OCI-LY7 (cell line): ENCODE measurements at regions not wholly inside any gene's neighbourhood (a gene's known extent, or its start where the extent isn't known, plus 50 kb on each side); places are given as distances from the start of the nearest gene placed in this dataset.

ENCODE experiments used
- BruUV-seq: library from RNA; stranded (reverse); fragments of 400-500 nt; replicated peaks from 2 replicates; lab custom pipeline; 2021; lab: Mats Ljungman, UMichigan
- CTCF ChIA-PET: fragments of 300-600 bp; sonication (Branson Sonifier 250); formaldehyde crosslinking; loops from one replicate; lab custom pipeline; 2022; ENCODE audit warnings: antibody characterized with exemption; ENCODE audit not compliant: unreplicated experiment; lab: Charles Lee
- POLR2A ChIA-PET: fragments of 300-600 bp; sonication (Branson Sonifier 250); formaldehyde crosslinking; loops from one replicate; lab custom pipeline; 2022; ENCODE audit warnings: antibody characterized with exemption; lab: Charles Lee
- DNase-seq: peaks from one replicate; pipeline ENCODE4 v3.0.0-alpha.2; 2015; ENCODE audit warnings: low spot score
- H2AFZ ChIP-seq: fragments of 200-600 bp; sonication (generic), shearing (Covaris generic); 2 replicates; pipeline ENCODE4 v1.6.1; 2014; ENCODE audit warnings: mild to moderate bottlenecking, antibody characterized with exemption, low read length, moderate library complexity
- H3K27ac ChIP-seq: fragments of 200-600 bp; sonication (generic); 2 replicates; pipeline ENCODE4 v1.5.1; 2014; ENCODE audit warnings: mixed run types, low read depth, mild to moderate bottlenecking, moderate library complexity, low read length, inconsistent platforms; ENCODE audit not compliant: poor library complexity, severe bottlenecking
- H3K36me3 ChIP-seq: fragments of 200-600 bp; sonication (generic); 2 replicates; pipeline ENCODE4 v1.6.1; 2014; ENCODE audit warnings: mild to moderate bottlenecking, antibody characterized with exemption, low read length, moderate library complexity, mixed read lengths; ENCODE audit not compliant: insufficient read depth
- H3K4me1 ChIP-seq: fragments of 200-600 bp; sonication (generic); 2 replicates; pipeline ENCODE4 v1.5.1; 2014; ENCODE audit warnings: mild to moderate bottlenecking, low read length; ENCODE audit not compliant: insufficient read depth, poor library complexity, severe bottlenecking
- H3K4me2 ChIP-seq: fragments of 200-600 bp; sonication (generic); 2 replicates; pipeline ENCODE4 v1.6.1; 2014; ENCODE audit warnings: mild to moderate bottlenecking, low read length
- H3K4me3 ChIP-seq: fragments of 200-600 bp; sonication (generic); 2 replicates; pipeline ENCODE4 v1.5.1; 2014; ENCODE audit warnings: mild to moderate bottlenecking, low read depth, low read length; ENCODE audit not compliant: poor library complexity, severe bottlenecking
- H3K79me2 ChIP-seq: fragments of 200-600 bp; sonication (generic); 2 replicates; pipeline ENCODE4 v1.6.1; 2016; ENCODE audit warnings: low read depth, mild to moderate bottlenecking, low read length, moderate library complexity, mixed read lengths; ENCODE audit not compliant: insufficient read depth
- H3K9me2 ChIP-seq: fragments of 200-600 bp; sonication (generic); 2 replicates; pipeline ENCODE4 v1.6.1; 2016; ENCODE audit warnings: mild to moderate bottlenecking, low read length, mixed read lengths; ENCODE audit not compliant: insufficient read depth
- H3K9me3 ChIP-seq: fragments of 200-600 bp; sonication (generic); 2 replicates; pipeline ENCODE4 v1.6.1; 2014; ENCODE audit warnings: mild to moderate bottlenecking, mixed run types, low read length, mixed read lengths
- H4K20me1 ChIP-seq: fragments of 200-600 bp; sonication (generic); 2 replicates; pipeline ENCODE4 v1.6.1; 2014; ENCODE audit warnings: mild to moderate bottlenecking, antibody characterized with exemption, low read length, moderate library complexity, mixed read lengths; ENCODE audit not compliant: insufficient read depth
- EZH2phosphoT487 ChIP-seq: fragments of 200-600 bp; sonication (generic); IDR thresholded peaks from 2 replicates; pipeline ENCODE4 v1.6.1; 2018; ENCODE audit warnings: low read depth, borderline replicate concordance, mild to moderate bottlenecking, mixed run types, antibody characterized with exemption, low read length, moderate library complexity, mixed read lengths
- intact Hi-C: fragments of 100-400 bp; cut with micrococcal nuclease; formaldehyde crosslinking; loops from one replicate; pipeline ENCODE4 v1.10.0; 2022; ENCODE audit not compliant: unreplicated experiment
- TF ChIP-seq, protein P1 (sequence below): fragments of 200-600 bp; sonication (generic); conservative IDR thresholded peaks from 2 replicates; pipeline ENCODE4 v1.5.1; 2014; ENCODE audit warnings: mild to moderate bottlenecking, antibody characterized with exemption, low read length, moderate library complexity, mixed read lengths

DNA sequence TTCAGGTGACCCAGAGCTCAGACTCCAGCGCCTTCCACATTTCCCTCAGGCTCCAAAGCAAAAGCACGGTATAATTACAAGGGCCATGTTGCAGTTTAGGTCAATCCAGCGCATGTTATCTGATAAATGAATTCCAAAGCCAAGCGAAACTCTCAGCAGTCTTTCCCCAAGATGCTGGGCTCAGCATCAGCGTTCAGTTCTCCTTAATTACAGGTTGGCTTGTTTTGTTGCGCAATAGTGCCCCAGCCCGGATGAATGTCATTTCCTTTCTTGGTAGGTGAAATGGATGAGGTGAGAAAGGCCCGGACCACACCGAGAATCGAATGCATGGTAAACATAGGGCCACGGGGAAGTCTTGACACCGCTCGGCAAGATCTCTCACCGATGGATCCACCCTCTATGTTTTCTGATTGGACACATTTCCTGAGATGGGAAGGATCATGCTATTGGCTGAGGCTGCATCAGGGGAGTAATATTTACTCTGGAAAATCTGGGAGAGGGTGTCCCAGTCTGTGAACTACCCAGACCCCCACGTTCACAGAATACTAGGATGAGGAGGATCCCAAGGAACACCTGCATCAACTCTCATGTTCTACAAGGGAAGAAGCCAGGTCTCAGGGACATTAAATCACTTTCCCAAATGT, 221.2 kb upstream of the ANKRD55 start:
- Histone ChIP-seq H2AFZ (no peak overlapping the region), H3K4me1 (no peaks in the 10 kb centered on the region), H3K9me2 (no peaks in the 10 kb centered on the region), H3K9me3 (no peaks in the 10 kb centered on the region), H3K4me3 (no peak overlapping the region), H4K20me1 (no peaks in the 10 kb centered on the region), H3K36me3 (no peaks in the 10 kb centered on the region), H3K27ac (no peak overlapping the region), H3K4me2 (no peak overlapping the region), H3K79me2 (no peaks in the 10 kb centered on the region)
- BruUV-seq, result no TSS peak
- TF ChIP-seq, protein P1, sequence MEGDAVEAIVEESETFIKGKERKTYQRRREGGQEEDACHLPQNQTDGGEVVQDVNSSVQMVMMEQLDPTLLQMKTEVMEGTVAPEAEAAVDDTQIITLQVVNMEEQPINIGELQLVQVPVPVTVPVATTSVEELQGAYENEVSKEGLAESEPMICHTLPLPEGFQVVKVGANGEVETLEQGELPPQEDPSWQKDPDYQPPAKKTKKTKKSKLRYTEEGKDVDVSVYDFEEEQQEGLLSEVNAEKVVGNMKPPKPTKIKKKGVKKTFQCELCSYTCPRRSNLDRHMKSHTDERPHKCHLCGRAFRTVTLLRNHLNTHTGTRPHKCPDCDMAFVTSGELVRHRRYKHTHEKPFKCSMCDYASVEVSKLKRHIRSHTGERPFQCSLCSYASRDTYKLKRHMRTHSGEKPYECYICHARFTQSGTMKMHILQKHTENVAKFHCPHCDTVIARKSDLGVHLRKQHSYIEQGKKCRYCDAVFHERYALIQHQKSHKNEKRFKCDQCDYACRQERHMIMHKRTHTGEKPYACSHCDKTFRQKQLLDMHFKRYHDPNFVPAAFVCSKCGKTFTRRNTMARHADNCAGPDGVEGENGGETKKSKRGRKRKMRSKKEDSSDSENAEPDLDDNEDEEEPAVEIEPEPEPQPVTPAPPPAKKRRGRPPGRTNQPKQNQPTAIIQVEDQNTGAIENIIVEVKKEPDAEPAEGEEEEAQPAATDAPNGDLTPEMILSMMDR, result no peak
- no peak for TF ChIP-seq EZH2phosphoT487
- no peak for DNase-seq
- POLR2A ChIA-PET, result no interaction called here
- CTCF ChIA-PET, result no interaction called here
- intact Hi-C loops, result no loop called here

DNA sequence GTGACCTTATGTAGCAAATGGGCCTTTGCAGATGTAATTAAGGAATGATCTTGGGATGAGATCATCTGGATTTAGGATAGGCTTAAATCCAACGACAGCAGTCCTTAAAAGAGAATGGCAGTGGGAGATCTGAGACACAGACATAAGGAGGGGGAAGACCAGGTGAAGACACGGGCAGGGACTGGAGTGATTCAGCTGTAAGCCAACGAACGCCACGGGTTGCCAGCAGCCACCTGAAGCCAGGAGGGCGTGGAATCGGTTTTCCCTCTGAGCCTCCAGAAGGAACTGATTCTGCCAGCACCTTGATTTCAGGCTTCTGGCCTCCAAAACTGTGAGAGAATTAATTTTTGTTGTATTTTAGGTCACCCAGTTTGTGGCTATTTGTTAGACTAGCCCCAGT, 218.6 kb upstream of the ANKRD55 start:
- no peak overlapping the region for H3K27ac ChIP-seq
- H3K36me3 ChIP-seq, result no peaks in the 10 kb centered on the region
- H3K9me3 ChIP-seq, result no peaks in the 10 kb centered on the region
- POLR2A ChIA-PET, result no interaction called here
- no peak overlapping the region for H3K4me3 ChIP-seq
- no peak overlapping the region for H3K4me2 ChIP-seq
- CTCF ChIA-PET, result no interaction called here
- BruUV-seq, result no TSS peak
- no peaks in the 10 kb centered on the region for H3K4me1 ChIP-seq
- TF ChIP-seq, protein P1, result no peak
- no peak for TF ChIP-seq EZH2phosphoT487
- H3K79me2 ChIP-seq, result no peaks in the 10 kb centered on the region
- no peak for DNase-seq
- no peak overlapping the region for H2AFZ ChIP-seq
- intact Hi-C loops, result no loop called here
- H3K9me2 ChIP-seq, result no peaks in the 10 kb centered on the region
- no peaks in the 10 kb centered on the region for H4K20me1 ChIP-seq

DNA sequence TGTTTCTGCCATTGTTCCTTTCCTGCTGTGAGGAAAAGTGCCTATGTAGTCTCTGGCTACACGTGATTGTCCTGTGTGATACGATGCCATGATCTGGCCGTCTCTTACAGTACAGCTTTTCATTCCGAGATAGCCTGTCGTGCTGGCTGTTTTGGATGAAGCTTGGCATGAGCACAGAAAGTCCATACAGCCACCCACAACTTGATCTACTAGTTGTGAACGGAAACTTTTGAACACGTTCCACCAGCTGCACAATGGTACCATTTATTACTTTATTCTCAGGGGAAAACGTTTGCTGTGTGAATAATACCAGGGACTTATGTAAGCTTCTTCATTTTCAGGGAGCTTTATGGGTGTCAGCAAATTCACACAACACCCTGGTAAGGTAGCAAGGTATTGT, 217.6 kb upstream of the ANKRD55 start:
- ChIA-PET CTCF (no interaction called here), POLR2A (no interaction called here)
- intact Hi-C loops, result no loop called here
- H3K4me1 ChIP-seq, result no peaks in the 10 kb centered on the region
- no peak for DNase-seq
- H3K4me3 ChIP-seq, result no peak overlapping the region
- no peak overlapping the region for H3K4me2 ChIP-seq
- H3K79me2 ChIP-seq, result no peaks in the 10 kb centered on the region
- H3K27ac ChIP-seq, result no peak overlapping the region
- H3K9me2 ChIP-seq, result no peaks in the 10 kb centered on the region
- H2AFZ ChIP-seq, result no peak overlapping the region
- TF ChIP-seq, protein P1, result no peak
- TF ChIP-seq EZH2phosphoT487, result no peak
- no peaks in the 10 kb centered on the region for H4K20me1 ChIP-seq
- H3K36me3 ChIP-seq, result no peaks in the 10 kb centered on the region
- BruUV-seq, result no TSS peak
- H3K9me3 ChIP-seq, result no peaks in the 10 kb centered on the region
